Ishikawa (cell line): ENCODE measurements at regions not wholly inside any gene's neighbourhood (a gene's known extent, or its start where the extent isn't known, plus 50 kb on each side); places are given as distances from the start of the nearest gene placed in this dataset.

Source experiments
- CEBPB ChIP-seq: IDR thresholded peaks from 2 replicates; pipeline ENCODE4 v1.6.1; 2012
- CREB1 ChIP-seq: IDR thresholded peaks from 2 replicates; pipeline ENCODE4 v1.6.1; 2012; ENCODE audit warnings: low read depth
- EGR1 ChIP-seq: IDR thresholded peaks from 2 replicates; pipeline ENCODE4 v1.6.1; 2012
- EP300 ChIP-seq: IDR thresholded peaks from 2 replicates; pipeline ENCODE4 v1.6.1; 2012; ENCODE audit warnings: borderline replicate concordance
- FOXM1 ChIP-seq: IDR thresholded peaks from 2 replicates; pipeline ENCODE4 v1.6.1; 2012; ENCODE audit warnings: low read depth, borderline replicate concordance
- MAX ChIP-seq: IDR thresholded peaks from 2 replicates; pipeline ENCODE4 v1.6.1; 2012
- NFIC ChIP-seq: IDR thresholded peaks from 2 replicates; pipeline ENCODE4 v1.6.1; 2012
- RAD21 ChIP-seq: IDR thresholded peaks from 2 replicates; pipeline ENCODE4 v1.6.1; 2012; ENCODE audit warnings: low read depth
- REST ChIP-seq: IDR thresholded peaks from 2 replicates; pipeline ENCODE4 v1.6.1; 2012; ENCODE audit warnings: low read depth, mild to moderate bottlenecking
- TAF1 ChIP-seq: IDR thresholded peaks from 2 replicates; pipeline ENCODE4 v1.6.1; 2012; ENCODE audit warnings: low read depth, mild to moderate bottlenecking
- TCF12 ChIP-seq: IDR thresholded peaks from 2 replicates; pipeline ENCODE4 v1.6.1; 2012; ENCODE audit warnings: low read depth
- TEAD4 ChIP-seq: IDR thresholded peaks from 2 replicates; pipeline ENCODE4 v1.6.1; 2012
- USF1 ChIP-seq: IDR thresholded peaks from 2 replicates; pipeline ENCODE4 v1.6.1; 2012
- YY1 ChIP-seq: IDR thresholded peaks from 2 replicates; pipeline ENCODE4 v1.6.1; 2012; ENCODE audit warnings: low read depth
- ZBTB7A ChIP-seq: IDR thresholded peaks from 2 replicates; pipeline ENCODE4 v1.6.1; 2012; ENCODE audit warnings: low read depth

GRCh38 chrX:46226422-46226821 is 318.8 kb downstream of the ZNF674 start:
- no peak for TF ChIP-seq ZBTB7A
- no peak for TF ChIP-seq CEBPB

- TF ChIP-seq ZBTB7A: no peak
- TF ChIP-seq CREB1: no peak
- no peak for TF ChIP-seq NFIC
- no peak for TF ChIP-seq USF1
- TF ChIP-seq TAF1: no peak
- no peak for TF ChIP-seq TCF12
- TF ChIP-seq YY1: no peak
- no peak for TF ChIP-seq REST
- TF ChIP-seq TEAD4: no peak
- no peak for TF ChIP-seq FOXM1
- no peak for TF ChIP-seq MAX
- TF ChIP-seq EGR1: no peak
- TF ChIP-seq EP300: no peak
- TF ChIP-seq RAD21: no peak
- TF ChIP-seq CEBPB: no peak
Measured at GRCh38 chrX:46220822-46221221, 324.4 kb downstream of the ZNF674 start.

- TF ChIP-seq MAX (no peak), TEAD4 (no peak), YY1 (no peak), TAF1 (no peak), USF1 (no peak), EP300 (no peak), NFIC (no peak), TCF12 (no peak), CEBPB (no peak), REST (no peak), ZBTB7A (no peak), RAD21 (no peak), CREB1 (no peak), FOXM1 (no peak), EGR1 (no peak)
Measured at GRCh38 chrX:46218373-46218772, 326.8 kb downstream of the ZNF674 start.

GRCh38 chrX:46216406-46216805 is 328.8 kb downstream of the ZNF674 start:
- no peak for TF ChIP-seq TEAD4
- no peak for TF ChIP-seq CREB1
- no peak for TF ChIP-seq EGR1
- no peak for TF ChIP-seq FOXM1
- TF ChIP-seq RAD21: no peak
- TF ChIP-seq YY1: no peak
- TF ChIP-seq REST: no peak
- no peak for TF ChIP-seq USF1
- no peak for TF ChIP-seq ZBTB7A
- no peak for TF ChIP-seq MAX
- TF ChIP-seq TCF12: no peak
- no peak for TF ChIP-seq NFIC
- no peak for TF ChIP-seq EP300
- no peak for TF ChIP-seq CEBPB
- TF ChIP-seq TAF1: no peak
